NT2/D1 (cell line): ENCODE measurements at regions not wholly inside any gene's neighbourhood (a gene's known extent, or its start where the extent isn't known, plus 50 kb on each side); places are given as distances from the start of the nearest gene placed in this dataset.

ENCODE experiments used
- SUZ12 ChIP-seq: IDR thresholded peaks from 2 replicates; pipeline ENCODE4 v1.6.1; 2011; ENCODE audit not compliant: insufficient read length, insufficient read depth; ENCODE audit errors: extremely low read depth
- ZNF274 ChIP-seq: IDR thresholded peaks from 2 replicates; pipeline ENCODE4 v1.6.1; 2011; ENCODE audit warnings: mild to moderate bottlenecking, low read depth, low read length

DNA sequence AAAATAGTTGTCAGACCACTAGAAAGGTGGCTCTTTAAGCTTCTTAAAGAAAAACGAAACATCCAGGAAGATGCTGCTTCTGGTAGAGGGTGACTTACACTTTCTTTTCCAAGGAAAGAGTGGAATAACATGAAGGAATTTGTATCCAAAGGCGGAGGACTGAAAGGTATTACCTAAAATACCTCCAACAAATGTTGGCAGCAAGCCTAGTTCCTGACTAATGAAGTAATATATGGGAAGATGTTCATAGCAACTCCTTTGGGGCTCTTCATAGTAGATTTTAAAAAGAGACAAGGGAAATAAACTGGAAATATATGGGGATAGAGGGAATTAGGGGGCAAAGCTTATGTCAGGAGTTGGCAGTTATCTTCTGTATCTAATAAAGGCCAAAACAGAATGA, 116.2 kb downstream of the AASDH start:
- no peak for TF ChIP-seq SUZ12
- no peak for TF ChIP-seq ZNF274
